ENCODE measurements at regions not wholly inside any gene's neighbourhood (a gene's known extent, or its start where the extent isn't known, plus 50 kb on each side); places are given as distances from the start of the nearest gene placed in this dataset.

DNA sequence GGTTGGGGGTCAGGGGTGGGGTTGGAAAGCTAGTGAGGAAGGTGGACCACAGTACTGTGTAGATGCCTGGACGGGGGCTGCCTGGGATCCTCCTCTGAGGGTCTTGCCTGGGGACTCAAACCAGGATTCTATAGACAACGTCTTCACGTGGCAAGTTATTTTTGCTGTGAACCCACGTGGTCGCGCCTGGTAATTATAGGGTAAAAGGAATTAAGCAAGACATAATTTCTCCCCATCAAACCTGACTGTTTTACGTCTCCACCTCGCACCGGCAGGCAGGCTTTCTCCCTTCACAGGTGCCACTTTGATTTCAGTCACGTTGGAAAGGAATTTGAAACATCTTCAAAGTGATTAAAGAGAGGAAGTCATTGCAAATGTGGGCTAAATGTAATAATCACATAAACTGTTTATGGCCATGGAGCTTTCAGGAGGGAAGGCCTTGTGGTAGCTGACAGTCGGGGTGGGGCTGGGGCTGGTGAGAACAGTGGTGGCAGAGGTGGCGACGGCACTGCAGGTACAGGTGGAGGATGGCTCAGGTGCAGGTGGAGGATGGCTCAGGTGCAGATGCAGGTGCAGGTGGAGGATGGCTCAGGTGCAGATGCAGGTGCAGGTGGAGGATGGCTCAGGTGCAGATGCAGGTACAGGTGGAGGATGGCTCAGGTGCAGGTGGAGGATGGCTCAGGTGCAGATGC lies 197.1 kb upstream of the NLRP1 start:
- no peak for DNase-seq (ENCODE audit: low read depth, low spot score)
- no peak overlapping the region for H3K27ac ChIP-seq

DNA sequence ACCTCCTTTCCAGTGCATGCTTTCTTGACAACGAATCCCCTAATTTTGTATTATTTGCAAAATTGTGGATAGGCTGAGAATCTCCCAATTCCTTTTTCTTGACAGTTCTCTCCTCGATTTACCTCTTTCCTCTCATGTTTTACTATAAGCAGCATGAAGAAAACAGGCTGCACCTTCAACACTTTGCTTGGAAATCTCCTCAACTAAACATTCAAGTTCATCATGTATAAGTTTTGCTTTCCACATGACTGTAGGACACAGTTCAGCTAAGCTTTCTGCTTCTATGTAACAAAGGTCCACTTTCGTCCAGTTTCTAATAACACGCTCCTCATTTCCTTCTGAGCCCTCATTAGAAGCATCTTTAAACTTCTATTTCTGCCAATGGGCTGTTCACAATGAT lies 199.0 kb upstream of the NLRP1 start:
- DNase-seq (ENCODE audit: low read depth, low spot score) = no peak
- H3K27ac ChIP-seq = no peak overlapping the region

DNA sequence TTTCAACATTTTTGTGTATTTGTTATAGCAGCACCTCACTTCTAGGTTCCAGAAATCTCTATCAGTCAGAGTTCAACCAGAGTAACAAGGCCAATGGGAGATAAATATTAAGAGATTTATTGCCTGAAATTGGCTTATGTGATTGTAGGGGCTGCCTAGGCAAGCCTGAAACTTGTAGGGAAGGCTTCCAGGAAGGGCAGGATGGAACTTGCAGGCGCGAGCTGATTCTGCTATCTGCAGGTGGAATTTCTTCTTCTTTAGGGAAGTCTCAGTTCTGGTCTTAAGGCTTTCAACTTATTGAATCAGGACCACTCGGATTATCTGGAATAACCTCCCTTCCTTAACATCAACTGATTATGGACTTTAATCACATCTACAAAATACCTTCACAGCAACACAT lies 199.5 kb upstream of the NLRP1 start:
- no peak for DNase-seq (ENCODE audit: low read depth, low spot score)
- H3K27ac ChIP-seq = no peak overlapping the region

DNA sequence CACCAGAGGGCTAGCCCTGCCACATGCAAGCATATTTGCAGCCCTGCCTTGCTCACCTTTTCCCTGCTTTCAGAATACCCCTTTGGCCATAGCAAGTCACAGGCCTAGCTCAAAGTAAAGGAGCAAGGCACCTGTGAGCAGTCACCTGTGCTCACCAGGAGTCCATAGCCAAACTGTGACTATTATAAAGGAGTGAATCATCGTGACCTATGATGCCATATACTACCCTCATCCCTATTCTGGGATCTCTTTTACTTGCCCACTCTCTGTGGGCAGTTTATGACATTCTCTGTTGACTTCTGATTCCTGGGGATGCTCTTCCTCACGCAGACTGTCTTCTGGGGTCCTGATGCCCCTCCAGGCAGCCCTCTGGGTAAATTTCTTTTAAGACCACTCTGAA lies 200.5 kb upstream of the NLRP1 start:
- DNase-seq (ENCODE audit: low read depth, low spot score) = no peak
- H3K27ac ChIP-seq = peak overlapping the region; percentile 20

DNA sequence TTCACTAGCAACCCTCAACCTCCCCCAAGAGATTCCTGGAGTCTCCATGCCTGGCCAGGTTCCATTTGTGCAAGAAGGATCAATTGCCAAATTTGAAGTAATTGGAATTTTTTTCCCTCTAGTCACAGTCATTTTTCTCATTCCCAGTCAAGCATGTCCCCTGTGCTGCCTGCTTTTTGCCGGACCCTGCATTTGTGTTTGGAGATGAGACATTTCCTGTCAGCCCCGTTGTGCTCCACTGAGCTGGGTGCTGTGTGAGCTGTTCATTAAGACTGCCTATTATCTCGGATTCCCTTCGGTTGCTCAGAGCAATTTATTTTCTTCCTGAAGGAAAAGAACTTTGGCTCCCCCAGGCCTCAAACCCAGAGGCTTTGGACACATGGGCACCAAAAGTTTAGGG lies 201.0 kb upstream of the NLRP1 start:
- DNase-seq (ENCODE audit: low read depth, low spot score) = no peak
- H3K27ac ChIP-seq = peak overlapping the region; percentile 20

DNA sequence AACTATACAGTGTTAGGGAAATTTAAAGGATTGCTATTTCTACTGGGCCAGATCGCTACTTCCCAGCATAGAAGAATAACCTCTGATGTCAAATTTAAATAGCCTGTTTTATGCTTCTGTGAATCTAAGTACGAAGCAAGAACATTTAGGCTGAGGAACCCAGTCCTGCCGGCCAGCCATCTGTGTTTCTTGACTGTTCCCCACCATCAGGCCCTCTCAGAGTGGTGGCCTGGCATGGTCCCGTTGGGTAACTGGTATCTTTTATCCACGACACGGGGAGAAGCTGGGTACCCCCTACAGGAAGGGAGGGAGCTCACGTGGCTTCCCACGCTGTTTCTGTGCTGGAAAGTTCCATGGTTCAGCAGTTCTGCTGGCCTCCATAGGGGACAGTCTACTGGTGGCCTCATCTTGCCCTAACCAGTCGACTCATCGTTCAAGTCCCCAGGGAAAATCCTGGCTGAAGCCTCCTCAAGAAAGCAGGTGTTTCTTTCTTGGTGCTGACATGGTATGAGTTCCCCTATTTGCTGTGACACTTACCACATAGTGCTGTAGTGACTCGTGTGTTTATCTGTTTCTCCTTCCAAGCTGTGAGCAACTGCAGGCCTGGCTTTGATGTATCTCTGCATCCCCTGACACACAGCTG lies 201.7 kb upstream of the NLRP1 start:
- H3K27ac ChIP-seq = peak overlapping the region; percentile 20
- DNase-seq (ENCODE audit: low read depth, low spot score) = no peak

DNA sequence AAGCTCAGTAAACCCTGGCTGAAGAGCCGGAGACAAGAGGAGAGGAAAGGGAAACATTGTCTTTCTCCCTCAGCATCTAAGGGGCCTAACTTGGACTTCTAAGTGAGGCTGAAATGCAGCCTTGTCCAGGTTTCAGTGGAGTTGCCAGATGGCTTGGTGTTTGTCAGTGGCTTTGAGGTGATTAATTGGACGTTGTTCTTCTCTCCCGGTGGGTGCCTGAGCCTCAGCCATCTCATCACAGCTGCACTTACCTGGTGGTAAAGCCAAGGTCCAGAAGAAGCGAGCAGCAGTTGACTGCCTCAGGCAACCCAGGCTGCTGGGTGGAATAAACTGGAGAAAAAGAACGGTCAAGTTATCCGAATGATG lies 202.2 kb upstream of the NLRP1 start:
- no peak overlapping the region for H3K27ac ChIP-seq
- no peak for DNase-seq (ENCODE audit: low read depth, low spot score)

DNA sequence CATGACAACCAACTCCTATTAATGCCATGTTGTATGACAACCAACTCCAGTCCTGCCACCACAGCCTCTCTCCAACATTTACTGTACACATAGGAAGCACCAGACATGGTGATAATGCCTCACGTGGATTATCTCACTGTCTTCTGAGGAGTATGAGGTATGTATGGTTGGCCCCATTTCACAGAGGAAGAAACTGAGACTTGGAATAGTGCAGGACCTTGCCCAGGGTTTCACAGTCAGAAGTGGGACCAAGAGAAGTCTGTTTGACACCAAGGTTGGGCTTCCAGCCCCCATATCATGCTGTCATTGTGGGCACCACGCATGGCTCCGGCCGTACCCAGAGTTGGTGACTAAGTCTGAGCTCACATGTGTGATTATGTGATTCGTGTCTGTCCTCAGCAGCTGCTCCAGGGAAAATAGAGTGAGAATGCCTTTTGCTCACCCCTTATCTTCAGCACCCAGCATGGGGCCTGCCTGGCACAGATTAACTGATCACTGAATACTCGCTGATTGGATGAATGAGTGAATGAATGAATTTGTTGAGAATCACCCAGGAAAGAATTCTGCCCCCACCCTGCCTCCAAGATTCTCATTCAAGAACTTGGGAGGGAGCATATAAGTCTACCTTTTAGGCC lies 204.1 kb upstream of the NLRP1 start:
- no peak for DNase-seq (ENCODE audit: low read depth, low spot score)
- H3K27ac ChIP-seq = no peak overlapping the region

DNA sequence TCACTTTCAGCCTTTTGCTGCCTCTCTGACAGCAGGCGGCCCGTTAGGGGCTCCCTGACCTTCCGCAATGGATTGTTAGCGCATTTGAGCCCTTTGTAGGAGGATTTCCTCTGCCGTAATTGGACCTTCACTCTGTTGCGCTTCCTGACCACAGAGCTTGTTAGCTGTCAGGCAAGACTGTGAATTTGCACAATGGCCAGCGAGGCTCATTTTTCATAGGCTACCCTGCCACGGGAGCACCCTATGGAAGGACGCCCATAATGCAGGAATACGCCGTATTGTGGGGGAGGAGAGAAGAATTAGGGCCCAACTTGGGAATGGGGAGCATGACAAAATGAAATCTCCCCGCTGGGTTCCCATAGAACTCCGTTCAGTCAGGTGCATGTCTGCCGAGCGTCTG lies 205.2 kb upstream of the NLRP1 start:
- H3K27ac ChIP-seq = no peak overlapping the region
- DNase-seq (ENCODE audit: low read depth, low spot score) = no peak

DNA sequence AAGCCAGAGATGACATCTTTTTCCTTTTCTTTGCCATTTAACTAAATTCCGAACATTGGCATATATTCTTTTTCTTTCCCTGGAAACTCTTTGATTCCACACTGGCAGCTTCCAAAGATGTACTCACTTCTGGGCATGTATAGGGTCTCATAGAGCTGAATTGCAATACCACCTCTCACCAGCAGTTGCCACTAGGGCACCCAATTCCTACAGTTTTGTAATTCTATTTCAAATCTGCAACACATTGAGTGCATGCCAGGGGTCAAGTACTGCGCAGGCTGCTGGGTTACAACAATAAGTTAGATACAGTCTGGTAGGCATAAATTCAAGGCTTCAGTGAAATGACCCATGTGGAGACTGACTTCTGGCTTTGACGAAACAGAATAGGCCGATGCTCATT lies 208.8 kb upstream of the NLRP1 start:
- DNase-seq (ENCODE audit: low read depth, low spot score) = no peak
- no peak overlapping the region for H3K27ac ChIP-seq

DNA sequence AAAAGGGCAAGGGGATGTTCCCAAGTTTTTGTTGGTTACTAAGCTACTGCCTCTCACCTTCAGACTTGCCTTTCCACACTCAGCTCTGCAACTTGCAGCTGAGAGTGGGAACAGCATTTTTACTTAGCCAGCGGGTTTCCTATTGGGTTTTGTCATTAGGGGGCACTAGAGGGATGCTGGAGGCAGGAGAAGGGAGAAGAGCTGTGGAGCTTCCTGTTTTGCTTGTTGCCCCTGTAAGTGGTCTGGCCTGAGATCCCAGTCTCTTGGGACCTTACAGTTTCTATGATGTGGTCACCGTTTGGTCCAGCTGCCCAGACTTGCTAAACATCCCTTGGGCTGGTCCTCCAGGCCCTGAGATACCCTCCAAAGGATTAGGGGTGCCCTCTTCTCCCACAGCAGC lies 209.6 kb upstream of the NLRP1 start:
- DNase-seq (ENCODE audit: low read depth, low spot score) = no peak

DNA sequence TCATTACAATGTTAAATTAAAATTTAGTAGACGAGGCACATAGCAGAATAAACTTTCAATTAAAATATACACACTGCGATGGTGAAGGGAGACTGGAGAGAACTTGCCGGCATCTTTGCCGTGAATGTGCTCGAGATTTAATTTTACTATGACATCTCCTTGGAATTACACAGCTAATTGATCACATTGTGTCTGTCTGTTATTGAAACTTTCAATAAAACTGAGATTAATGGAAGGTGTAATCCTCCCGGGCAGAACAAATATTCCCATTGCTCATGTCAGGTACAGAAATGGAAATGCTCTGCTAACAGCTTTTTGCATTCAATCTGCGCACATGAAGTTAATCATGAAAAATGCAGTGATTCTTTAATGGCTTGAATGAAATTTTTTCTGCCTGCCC lies 210.1 kb upstream of the NLRP1 start:
- H3K27ac ChIP-seq = no peak overlapping the region
- DNase-seq (ENCODE audit: low read depth, low spot score) = no peak

More for the DNA sequence above, 209.6 kb upstream of the NLRP1 start:
- no peak overlapping the region for H3K27ac ChIP-seq

DNA sequence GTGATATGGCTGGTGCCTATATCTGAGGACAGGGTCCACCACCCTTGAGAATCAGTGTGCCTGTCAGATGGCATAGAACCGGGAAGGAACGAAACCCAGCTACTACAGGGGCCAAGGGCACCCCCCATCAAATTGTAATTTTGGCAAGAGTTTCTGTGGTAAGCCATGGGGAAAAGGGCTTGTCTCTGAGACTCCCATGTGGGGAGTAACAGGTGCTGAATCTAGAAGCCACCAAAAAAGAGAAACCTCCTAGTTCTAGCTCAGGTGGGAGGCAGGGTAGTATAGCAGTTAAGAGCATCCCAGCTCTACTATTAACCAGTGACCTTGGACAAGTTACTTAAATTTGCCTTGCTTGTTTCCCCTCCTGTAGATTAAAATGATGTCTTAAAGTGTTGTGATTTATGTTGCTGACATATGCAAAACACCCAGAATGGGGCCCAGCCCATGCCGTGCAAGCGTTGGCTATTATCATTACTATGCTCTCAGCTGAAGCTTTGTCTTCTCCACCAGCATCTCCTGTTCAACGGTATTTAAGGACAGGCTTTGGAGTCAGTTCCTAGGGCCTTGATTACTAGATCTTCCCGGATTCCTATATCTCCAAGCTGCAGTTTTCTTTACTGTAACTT lies 210.7 kb upstream of the NLRP1 start:
- H3K27ac ChIP-seq = no peak overlapping the region

DNA sequence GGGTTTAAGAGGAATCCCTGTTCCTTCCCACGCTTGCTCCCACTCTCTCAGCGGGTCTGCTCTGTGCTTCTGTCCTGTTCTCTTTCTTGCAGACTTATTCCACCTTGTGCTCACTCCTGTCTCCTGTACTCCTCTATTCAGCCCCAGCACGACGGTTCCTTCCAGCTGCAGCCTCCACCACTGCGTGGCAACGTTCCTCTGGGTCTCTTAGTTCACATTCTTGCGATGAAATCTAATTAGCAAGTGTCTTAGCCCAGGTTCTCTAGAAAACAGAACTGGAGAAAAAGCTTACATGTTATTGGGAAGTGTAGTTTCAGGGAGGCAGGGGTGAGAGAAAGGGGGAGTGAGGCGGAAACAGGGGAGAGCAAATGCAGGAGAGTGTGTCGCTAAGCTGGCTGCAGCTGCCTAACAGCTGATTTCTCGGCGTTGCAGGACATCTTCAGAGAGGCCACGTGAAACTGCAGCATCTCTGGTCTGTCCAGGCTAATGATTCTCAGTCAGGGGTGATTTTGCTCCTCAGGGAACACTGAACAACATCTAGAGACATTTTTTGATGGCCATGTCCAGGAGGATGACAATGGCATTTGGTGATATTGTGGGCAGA lies 213.2 kb upstream of the NLRP1 start:
- DNase-seq (ENCODE audit: low read depth, low spot score) = no peak
- no peak overlapping the region for H3K27ac ChIP-seq

More for the DNA sequence above, 210.7 kb upstream of the NLRP1 start:
- DNase-seq (ENCODE audit: low read depth, low spot score) = no peak

DNA sequence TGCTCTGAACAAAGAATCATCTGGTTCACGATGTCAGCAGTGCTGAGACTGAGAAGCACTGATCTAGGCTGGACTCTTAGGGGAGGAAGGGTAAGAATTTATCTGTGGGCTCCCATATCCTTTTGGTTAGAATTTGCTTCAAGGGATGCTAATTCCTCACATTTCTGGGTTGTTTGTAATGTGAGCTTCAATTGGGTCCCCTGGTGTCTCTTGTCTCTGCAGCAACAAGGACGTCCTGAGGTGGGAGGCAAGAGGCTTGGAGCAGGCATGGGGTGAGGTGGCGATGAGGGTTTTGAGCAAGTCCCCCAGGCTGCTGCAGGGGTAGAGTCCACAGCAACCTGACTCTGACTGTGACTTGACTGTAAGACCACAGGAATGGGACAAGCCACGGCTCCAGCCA lies 213.8 kb upstream of the NLRP1 start:
- H3K27ac ChIP-seq = no peak overlapping the region

DNA sequence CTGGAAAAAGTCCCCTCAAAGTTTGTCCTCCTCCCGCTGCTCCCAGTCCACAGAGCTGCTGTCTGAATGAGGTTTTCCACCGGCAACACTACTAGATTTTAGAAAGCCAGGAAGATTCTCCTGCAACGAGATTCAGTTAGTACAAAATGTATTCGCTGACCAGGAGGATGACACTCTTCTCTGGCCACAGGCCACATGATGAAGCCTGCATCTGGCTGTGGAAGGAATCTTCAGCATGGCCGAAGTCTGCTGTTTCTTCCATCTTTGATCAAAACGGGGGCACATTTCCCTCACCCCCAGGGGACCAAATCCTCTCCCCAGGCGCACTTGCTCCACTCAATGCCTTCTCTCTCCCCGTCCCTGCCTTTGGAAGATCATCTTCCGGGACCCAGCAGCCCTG lies 215.8 kb upstream of the NLRP1 start:
- DNase-seq (ENCODE audit: low read depth, low spot score) = no peak
- H3K27ac ChIP-seq = no peak overlapping the region

More for the DNA sequence above, 213.8 kb upstream of the NLRP1 start:
- no peak for DNase-seq (ENCODE audit: low read depth, low spot score)

DNA sequence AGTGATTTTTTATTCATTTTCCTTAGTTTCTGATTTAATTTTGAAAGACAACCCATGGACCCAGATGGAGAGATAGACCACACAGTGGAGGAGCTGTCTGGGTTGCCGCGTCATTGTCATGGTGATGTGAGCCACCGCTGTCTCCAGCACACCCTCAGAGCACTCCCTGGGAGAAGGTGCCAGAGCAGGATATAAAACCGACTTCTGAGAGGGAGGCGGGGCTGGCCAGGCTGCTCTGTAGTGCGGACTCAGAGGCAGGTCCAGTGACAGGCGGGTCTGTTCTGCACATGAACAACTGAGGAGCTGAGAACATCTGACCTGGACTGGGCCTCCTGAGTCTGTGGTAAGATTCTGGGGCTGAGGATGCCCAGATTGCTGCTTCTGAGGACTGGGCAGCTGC lies 216.3 kb upstream of the NLRP1 start:
- DNase-seq (ENCODE audit: low read depth, low spot score) = no peak
- no peak overlapping the region for H3K27ac ChIP-seq

DNA sequence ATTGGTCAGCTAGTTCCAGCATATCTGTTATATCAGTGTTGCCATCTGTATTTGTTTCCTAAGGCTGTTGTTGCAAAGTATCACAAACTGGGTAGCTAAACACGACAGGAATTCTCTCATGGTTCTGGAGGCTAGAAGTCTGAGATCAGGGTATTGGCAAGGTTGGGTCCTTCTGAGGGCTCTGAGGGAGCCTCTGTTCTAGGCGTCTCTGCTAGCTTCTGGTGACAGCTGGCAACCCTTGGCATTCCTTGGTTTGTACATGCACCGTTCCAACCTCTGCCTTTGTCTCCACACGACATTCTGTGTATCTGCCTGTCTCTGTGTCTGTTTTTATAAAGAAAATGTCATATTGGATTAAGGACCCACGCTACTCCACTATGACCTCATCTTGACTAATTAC lies 219.9 kb upstream of the NLRP1 start:
- DNase-seq (ENCODE audit: low read depth, low spot score) = no peak
- no peak overlapping the region for H3K27ac ChIP-seq

DNA sequence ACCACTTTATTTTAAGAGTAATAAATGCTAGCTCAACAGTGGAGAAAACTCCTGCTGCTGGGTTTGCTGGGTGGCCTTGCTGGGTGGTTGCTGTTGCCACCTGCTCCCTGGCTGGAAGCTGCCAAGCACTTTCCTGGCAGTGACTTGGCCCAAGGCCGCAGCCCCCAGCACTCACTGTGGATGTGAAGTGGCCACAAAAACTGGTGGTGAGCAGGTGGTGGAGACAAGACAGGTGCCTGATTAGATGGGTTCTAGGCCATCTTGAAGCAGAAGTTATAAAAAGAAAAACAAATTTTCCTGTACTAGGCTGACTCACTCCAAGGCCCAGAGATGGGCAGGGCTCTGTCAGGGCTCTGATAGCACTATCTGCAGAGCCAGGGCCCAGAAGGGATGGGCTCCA lies 224.7 kb upstream of the NLRP1 start:
- H3K27ac ChIP-seq = no peak overlapping the region
- DNase-seq (ENCODE audit: low read depth, low spot score) = no peak

DNA sequence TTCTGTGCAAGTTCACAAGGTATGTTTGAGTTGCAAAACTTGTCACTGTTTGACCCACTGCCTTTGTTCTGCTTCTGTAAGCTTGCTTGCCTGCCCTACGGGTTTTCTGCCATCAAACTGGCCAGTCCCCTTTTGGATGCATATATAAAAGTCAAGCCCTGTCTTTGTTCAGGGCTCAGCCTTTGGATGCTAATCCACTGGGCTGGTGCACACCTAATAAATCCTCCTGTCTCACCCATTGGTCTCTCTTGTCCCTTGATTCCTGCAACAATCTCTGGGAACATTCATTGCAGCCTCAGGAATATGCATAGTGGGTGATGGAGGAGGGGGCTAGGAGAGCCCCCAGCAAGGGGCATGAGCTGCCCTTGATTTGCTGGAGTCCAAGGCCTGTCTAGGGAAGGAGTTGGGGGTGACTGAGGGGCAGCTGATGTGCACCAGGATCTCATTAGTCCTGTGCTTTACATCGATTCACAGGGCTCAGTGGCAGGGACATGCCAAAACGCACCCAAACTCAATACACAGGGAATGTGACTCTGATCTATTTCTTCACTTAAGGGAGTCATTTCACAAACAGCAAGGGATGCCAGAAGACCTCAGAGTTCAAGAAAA lies 225.4 kb upstream of the NLRP1 start:
- H3K27ac ChIP-seq = no peak overlapping the region
- no peak for DNase-seq (ENCODE audit: low read depth, low spot score)

DNA sequence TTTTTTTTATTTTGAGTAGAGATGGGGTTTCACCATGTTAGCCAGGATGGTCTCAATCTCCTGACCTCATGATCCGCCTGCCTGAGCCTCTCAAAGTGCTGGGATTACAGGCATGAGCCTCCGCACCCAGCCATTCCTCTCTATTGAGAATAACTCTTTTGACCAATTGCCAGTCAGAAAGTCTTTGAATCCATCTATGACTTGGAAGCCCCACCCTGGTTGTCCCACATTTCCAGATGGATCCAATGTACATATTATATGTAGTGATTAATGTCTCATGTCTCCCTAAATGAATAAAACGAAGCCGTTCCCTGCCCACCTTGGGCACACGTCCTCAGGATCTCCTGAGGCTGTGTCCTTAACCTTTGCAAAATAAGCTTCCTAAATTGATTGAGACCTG lies 228.3 kb upstream of the NLRP1 start:
- H3K27ac ChIP-seq = no peak overlapping the region
- DNase-seq (ENCODE audit: low read depth, low spot score) = no peak
